GM18520 (cell line): ENCODE measurements at regions not wholly inside any gene's neighbourhood (a gene's known extent, or its start where the extent isn't known, plus 50 kb on each side); places are given as distances from the start of the nearest gene placed in this dataset.
"Not testable (repeated sequence)": the region's sequence is repeated elsewhere in the genome, so short reads cannot be mapped to it uniquely, and the experiment has no call there.

Source experiments
- ATAC-seq: cut with Tn5 transposase; IDR thresholded peaks from one replicate; pipeline ENCODE4 v1.9.1; 2021; ENCODE audit not compliant: unreplicated experiment

- ATAC-seq, result no peak
These were observed 417.7 kb downstream of the ZWINT start for GRCh38 chr10:55943403-55943802.

- ATAC-seq, result no peak
These were observed 431.8 kb downstream of the ZWINT start for GRCh38 chr10:55929291-55929690.

GRCh38 chr10:55899472-55900147 lies 461.4 kb downstream of the ZWINT start:
- ATAC-seq, result not testable (repeated sequence)

- no peak for ATAC-seq
These were observed 463.6 kb downstream of the ZWINT start for GRCh38 chr10:55897490-55897921.

- no peak for ATAC-seq
These were observed 468.8 kb downstream of the ZWINT start for GRCh38 chr10:55892276-55892675.

GRCh38 chr10:55881588-55881987 lies 479.5 kb downstream of the ZWINT start:
- no peak for ATAC-seq

- no peak for ATAC-seq
These were observed 487.6 kb downstream of the ZWINT start for GRCh38 chr10:55873485-55873884.

- no peak for ATAC-seq
These were observed 490.9 kb downstream of the ZWINT start for GRCh38 chr10:55870186-55870585.

GRCh38 chr10:55867848-55868247 lies 493.2 kb downstream of the ZWINT start:
- ATAC-seq, result no peak

GRCh38 chr10:55858730-55859129 lies 502.3 kb downstream of the ZWINT start:
- no peak for ATAC-seq

- no peak for ATAC-seq
These were observed 508.2 kb downstream of the ZWINT start for GRCh38 chr10:55852900-55853299.

- no peak for ATAC-seq
These were observed 523.8 kb downstream of the ZWINT start for GRCh38 chr10:55837273-55837672.

- ATAC-seq, result no peak
These were observed 539.0 kb downstream of the ZWINT start for GRCh38 chr10:55822096-55822495.

GRCh38 chr10:55820478-55820877 lies 540.6 kb downstream of the ZWINT start:
- ATAC-seq, result no peak

GRCh38 chr10:55820071-55820470 lies 541.0 kb downstream of the ZWINT start:
- ATAC-seq, result no peak

- ATAC-seq, result no peak
These were observed 547.4 kb downstream of the ZWINT start for GRCh38 chr10:55813451-55814170.

- ATAC-seq, result no peak
These were observed 558.0 kb downstream of the ZWINT start for GRCh38 chr10:55803055-55803454.

- no peak for ATAC-seq
These were observed 559.8 kb downstream of the ZWINT start for GRCh38 chr10:55801353-55801661.

- no peak for ATAC-seq
These were observed 560.3 kb downstream of the ZWINT start for GRCh38 chr10:55800602-55801352.

GRCh38 chr10:55793024-55793423 lies 568.0 kb downstream of the ZWINT start:
- no peak for ATAC-seq

- ATAC-seq, result not testable (repeated sequence)
These were observed 570.8 kb downstream of the ZWINT start for GRCh38 chr10:55790276-55790675.

- ATAC-seq, result no peak
These were observed 574.5 kb downstream of the ZWINT start for GRCh38 chr10:55786461-55787050.
